SKM-1 treated with dmso at 0.1 percent for 144 hours (cell line): ENCODE measurements at regions not wholly inside any gene's neighbourhood (a gene's known extent, or its start where the extent isn't known, plus 50 kb on each side); places are given as distances from the start of the nearest gene placed in this dataset.

Experiments
- DNase-seq: peaks from one replicate; lab custom pipeline; 2025; ENCODE audit not compliant: unreplicated experiment; lab: John Stamatoyannopoulos, UW

- DNase-seq = no peak
Measured at GRCh38 chr3:54026543-54026942, 95.8 kb upstream of the CACNA2D3 start.

DNA sequence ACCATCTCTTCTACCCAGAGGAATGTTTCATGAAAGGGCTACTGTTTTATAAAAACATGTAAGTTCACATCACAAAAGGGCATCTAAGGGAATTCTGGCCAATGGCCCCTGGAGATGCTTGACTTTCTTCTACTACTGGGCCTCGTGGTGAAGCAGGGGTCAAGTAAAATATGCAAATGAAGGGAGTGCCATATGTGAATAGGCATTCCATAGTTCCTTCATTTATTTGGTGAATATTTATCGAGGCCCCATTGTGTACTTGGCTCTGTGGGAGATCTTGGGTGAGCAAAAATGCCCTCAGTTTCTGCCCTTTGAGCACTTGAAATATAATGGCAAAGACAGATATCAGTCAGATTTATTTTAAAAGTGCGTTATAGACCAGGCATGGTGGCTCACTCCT lies 101.3 kb upstream of the CACNA2D3 start:
- DNase-seq = no peak

GRCh38 chr3:54020436-54020835 lies 101.9 kb upstream of the CACNA2D3 start:
- no peak for DNase-seq

DNA sequence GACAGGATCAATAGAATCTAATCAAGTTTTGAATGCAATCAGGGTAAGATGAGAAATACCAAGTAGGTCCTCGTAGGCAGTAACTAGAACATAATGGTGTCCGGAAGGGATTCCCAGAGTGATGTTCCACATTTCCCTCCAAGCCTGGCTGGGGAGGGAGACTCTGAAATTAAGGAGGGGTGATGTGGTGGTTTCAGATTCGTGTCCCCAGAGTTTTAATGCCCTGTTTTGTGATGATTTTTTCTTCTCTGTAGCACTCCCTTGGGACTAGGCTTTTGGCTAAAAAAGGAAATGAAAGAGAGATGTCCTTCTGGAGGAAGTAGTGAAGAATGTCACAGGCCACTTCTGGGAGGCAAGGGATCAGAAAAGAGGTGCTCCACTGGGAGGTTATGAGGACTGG lies 108.3 kb upstream of the CACNA2D3 start:
- DNase-seq = no peak

DNA sequence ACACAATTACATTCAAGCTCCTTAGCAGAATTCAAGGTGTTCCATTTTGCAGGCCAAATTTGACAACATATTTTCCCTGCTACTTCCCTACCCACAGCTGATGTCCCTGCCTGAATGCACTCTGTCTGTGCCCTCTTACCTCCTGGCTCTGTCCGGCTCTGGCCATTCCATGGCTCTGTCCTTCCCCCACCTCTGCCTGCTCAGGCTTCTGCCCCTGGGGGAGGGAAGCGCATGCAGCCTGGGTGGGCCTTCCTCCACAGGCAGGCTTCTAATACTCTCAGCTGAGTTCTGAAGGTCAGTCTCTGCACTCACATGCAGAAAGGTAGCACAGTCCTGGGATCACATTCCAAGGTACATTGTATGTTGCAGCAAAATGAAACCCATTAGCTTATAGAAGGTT lies 113.6 kb upstream of the CACNA2D3 start:
- DNase-seq = no peak

DNA sequence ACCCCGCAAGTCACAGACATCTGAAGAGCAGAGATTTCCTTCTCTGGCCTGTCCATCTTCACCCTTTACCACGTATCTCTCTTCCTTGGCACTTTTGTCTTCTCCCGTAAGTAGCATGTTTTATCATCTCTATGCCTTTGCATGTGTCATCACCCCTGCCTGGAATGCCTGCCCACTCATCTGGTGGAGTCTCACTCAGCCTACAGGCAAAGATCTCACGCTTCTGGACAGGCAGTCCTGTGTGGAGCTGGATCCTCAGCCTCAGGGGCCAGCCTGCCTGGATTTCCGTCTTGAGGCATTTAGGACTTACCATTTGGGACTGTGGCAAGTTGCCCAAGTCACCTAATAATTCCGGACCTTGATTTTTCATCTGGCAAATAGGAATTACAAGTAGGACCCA lies 114.3 kb upstream of the CACNA2D3 start:
- no peak for DNase-seq

DNA sequence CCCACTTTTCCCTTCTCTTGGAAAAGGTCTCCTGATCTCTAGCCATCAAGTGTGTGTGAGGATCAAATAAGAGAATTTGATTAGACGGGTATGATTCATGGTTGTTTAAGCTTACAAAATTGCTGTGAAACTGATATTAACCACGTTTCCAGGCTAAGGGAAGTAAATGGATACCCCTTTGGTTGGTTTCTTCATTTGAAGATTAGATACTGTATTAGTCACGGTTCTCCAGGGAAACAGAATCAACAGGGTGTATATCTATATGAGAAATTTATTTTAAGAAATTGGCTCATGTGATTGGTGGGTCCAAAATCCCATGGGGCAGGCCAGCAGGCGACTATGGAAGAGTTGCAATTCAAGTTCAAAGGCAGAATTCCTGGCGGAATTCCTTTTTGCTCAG lies 112.7 kb upstream of the SELENOK start:
- no peak for DNase-seq

DNA sequence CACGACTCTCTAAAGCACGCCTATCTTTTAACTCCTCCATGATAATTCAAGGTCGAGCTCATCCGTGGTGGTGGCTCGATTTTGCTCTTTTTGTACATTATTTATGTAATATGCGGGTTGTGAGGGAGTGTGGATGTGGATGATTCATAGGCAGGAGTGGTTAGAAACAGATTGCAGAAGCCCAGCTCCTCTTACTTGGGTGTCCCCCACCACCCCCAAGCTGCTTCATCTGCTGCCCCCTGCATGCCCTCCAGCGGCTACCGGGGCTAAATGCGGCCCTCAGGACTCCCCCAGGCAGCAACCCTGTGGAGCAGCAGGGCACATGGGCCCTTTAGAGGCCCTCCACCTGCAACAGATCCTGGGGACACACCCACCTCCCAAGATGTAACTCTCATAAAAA lies 111.5 kb upstream of the SELENOK start:
- no peak for DNase-seq

- DNase-seq = no peak
Measured at GRCh38 chr3:53999725-54000124, 108.1 kb upstream of the SELENOK start.

- DNase-seq = no peak
Measured at GRCh38 chr3:53998980-53999379, 107.3 kb upstream of the SELENOK start.

GRCh38 chr3:53997476-53997875 lies 105.8 kb upstream of the SELENOK start:
- DNase-seq = no peak

- DNase-seq = peak; percentile 13
Measured at GRCh38 chr3:53996141-53996874, 104.6 kb upstream of the SELENOK start.

DNA sequence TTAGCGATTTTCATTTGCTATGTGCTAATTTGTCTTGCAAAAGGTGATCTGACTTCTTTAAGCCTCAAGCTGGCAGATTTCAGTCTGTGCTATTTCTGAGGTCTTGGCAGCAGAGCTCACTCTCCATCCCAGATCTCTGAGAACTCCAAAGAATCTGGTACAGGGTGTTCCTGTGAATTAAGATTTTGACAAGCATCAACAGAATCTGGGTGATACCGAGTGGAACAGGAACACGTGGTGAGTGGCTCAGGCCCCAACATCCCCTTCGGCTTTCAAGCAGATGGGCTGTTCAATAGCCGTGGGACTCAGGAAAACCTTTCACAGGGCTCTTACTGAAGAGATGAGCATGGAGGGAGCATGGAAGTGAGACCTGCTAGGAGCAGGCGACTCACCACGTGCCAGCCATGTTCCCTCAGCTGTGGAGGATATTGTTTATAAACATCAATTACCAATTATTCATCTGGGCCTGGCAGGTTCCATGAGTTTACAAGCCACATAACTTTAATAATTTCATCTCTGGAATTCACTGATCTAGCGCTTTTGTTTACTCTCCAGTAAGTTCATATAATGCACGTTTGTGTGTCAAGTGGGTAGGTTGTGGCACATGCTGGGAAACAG lies 103.4 kb upstream of the SELENOK start:
- DNase-seq = no peak

DNA sequence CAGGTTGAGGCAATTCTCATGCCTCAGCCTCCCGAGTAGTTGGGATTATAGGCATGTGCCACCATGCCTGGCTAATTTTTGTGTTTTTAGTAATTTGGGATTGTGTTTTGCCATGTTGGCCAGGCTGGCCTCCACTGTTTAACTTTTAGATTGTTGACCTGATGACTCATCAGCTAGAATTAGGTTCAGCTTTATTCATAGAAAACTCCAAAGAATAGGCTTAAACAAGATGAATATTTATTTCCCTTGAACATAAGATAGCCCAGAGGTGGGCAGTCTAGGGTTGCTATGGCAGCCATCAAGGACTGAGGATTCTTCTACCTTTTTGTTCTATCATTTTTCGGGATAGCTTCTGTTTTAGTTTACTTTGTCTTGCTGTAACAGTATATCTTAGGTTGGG lies 99.6 kb upstream of the SELENOK start:
- no peak for DNase-seq

DNA sequence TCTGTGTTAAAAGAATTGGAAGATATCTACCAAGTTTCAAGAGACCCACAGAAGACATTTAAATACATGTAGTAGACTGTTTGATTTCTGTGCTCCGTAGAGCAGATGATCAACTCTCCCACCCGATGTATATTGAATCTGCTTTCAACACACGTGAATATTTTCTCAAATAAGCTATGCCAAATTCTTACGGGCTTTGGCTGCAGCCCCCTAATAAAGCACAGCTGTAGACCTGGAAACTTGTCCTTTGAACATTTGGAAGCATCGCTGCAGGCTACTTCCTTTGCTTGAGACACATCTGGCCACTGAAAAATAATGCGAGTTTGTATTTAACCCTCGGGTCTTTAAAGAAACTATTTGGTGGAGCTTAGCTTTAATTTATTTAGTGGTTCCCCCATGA lies 98.3 kb upstream of the SELENOK start:
- no peak for DNase-seq

GRCh38 chr3:53989451-53989850 lies 97.8 kb upstream of the SELENOK start:
- DNase-seq = no peak

DNA sequence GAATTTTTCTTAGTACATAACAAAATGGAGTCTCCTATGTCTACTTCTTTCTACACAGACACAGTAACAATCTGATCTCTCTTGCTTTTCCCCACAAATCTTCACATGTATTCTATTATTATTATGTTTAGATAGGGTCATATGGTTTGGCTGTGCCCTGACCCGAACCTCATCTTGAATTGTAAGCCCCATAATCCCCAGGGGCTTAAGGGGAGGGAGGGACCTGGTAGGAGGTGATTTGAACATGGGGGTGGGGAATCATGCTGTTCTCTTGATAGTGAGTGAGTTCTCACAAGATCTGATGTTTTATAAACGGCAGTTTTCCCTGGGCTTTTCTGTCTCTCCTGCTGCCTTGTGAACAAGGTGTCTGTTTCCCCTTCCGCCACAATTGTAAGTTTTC lies 86.7 kb upstream of the SELENOK start:
- DNase-seq = no peak

DNA sequence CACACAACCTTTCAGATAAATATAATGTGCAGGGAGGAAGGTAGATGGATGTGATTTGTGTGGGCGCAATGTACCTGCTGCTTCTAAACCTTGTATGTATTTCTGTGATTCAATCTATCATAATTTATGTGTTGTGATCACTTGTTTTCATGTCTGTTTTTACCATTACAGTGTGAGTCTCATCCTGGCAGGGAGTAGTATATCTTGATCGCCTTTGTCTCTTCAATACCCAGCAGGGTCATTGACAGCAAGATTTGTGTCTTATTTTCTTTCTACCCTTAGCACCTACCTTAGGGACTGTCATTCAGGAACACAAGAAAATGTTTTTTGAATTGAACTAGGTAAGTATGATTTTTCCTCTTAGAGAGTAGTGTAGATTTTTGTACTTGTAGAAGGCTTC lies 83.7 kb upstream of the SELENOK start:
- no peak for DNase-seq

- no peak for DNase-seq
Measured at GRCh38 chr3:53974324-53974723, 82.7 kb upstream of the SELENOK start.

DNA sequence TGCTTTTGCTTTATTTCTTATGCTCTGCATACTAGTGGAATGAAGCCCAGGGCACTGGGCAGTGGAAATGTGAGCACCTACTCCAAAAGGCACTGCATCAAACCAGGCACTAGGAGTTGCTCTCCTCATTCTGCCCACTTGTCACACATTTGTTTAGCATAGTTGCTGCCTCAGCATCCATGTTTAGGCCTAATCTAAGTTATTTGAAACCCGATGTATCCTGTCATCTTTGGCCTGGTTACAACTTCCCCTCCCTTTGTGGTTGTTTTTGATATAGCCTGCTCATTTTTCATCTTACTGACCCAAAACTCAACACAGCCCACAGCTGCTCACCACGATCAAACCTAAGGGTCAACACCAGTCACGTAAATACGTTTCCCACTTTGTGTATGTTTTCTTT lies 82.2 kb upstream of the SELENOK start:
- DNase-seq = no peak

DNA sequence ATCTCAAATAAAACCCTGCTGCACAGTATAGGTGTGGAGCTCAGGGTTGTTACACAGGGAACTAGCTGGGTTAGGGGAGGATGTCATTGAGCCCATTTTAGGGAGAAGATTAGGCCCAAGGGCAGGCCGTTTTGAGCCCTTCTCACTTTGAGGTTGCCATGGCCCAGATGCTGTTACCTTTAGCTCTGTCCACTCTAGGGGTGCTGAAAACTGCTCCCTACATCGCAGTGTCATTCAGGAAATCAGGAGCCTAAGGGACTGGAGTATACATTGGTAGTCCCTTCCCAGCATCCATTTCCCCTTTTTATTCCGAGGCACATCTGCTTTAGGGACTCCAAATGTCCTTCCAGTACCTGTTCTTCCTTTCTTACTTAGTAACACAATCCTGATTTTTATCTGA lies 79.0 kb upstream of the SELENOK start:
- no peak for DNase-seq

- no peak for DNase-seq
Measured at GRCh38 chr3:53969086-53969485, 77.4 kb upstream of the SELENOK start.

DNA sequence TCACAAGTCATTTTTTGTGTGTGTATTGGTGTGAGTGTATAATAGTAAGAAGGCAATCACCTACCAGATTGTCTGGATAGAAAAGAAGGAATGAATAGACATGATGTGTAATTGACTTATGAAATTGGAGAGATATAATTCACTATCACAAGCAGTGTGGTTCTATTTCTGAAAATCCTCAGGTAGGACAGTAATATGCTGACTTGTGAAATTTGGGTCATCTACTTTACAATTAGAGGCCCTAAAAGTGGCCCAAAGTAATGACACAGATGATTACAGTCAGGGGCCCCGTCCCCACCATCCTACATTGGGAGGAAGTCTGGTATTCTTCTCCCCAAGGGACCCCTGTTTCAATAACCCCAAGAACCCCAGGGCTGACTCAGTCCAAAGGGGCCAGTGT lies 73.6 kb upstream of the SELENOK start:
- DNase-seq = no peak
